ENCODE measurements at regions not wholly inside any gene's neighbourhood (a gene's known extent, or its start where the extent isn't known, plus 50 kb on each side); places are given as distances from the start of the nearest gene placed in this dataset.
"Not testable (repeated sequence)": the region's sequence is repeated elsewhere in the genome, so short reads cannot be mapped to it uniquely, and the experiment has no call there.

DNA sequence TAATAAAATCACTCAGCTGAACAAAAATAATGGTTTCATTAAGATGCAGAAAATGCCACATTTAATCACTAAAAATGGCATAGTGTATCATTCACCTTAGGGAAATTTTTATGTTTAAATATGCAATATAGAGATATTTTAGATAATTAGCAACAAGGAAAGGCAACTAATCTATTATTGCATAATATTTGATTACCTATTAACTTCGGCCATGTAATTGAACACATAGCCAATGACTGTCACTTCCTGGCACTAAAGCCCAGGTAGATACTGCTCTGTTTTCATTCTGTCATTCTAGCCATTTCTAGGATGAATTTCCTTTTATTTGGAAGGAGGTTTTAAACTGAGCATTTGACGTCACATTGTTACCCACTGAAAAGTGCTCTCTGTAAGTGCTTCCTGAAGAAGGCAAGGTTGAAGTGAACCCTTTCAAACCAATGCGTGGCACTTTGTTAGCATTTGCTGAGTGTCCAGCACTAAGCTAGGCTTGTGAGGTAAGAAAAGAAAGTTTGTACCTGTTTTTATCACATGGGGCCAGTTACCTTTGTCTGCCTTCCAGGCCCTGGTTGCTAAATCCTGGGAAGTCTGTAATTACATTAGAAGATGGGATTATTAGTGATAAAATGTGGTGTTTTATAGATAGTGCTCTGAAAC is 67.8 kb upstream of the LSM6 start:
- TF ChIP-seq POLR2AphosphoS5 (IDR thresholded peaks at IDR 0.05; ENCODE audit: insufficient read depth in 1 of 2, low read depth in 1 of 2) (no peak), POLR2A (IDR thresholded peaks at IDR 0.05) (no peak)
- TF ChIP-seq, protein P1, sequence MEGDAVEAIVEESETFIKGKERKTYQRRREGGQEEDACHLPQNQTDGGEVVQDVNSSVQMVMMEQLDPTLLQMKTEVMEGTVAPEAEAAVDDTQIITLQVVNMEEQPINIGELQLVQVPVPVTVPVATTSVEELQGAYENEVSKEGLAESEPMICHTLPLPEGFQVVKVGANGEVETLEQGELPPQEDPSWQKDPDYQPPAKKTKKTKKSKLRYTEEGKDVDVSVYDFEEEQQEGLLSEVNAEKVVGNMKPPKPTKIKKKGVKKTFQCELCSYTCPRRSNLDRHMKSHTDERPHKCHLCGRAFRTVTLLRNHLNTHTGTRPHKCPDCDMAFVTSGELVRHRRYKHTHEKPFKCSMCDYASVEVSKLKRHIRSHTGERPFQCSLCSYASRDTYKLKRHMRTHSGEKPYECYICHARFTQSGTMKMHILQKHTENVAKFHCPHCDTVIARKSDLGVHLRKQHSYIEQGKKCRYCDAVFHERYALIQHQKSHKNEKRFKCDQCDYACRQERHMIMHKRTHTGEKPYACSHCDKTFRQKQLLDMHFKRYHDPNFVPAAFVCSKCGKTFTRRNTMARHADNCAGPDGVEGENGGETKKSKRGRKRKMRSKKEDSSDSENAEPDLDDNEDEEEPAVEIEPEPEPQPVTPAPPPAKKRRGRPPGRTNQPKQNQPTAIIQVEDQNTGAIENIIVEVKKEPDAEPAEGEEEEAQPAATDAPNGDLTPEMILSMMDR (IDR thresholded peaks at IDR 0.05), result no peak
- no peak overlapping the region for H3K27ac ChIP-seq
- H3K36me3 ChIP-seq, result no peaks in the 10 kb centered on the region
- intact Hi-C loops (cut with DNase I), result no loop called here
- DNase-seq (ENCODE audit: extremely low spot score in 2 of 2), result no peak
- no peaks in the 10 kb centered on the region for H3K9me3 ChIP-seq
- H3K4me1 ChIP-seq, result no peaks in the 10 kb centered on the region
- H3K27me3 ChIP-seq, result no peaks in the 10 kb centered on the region
- no peak overlapping the region for H3K4me3 ChIP-seq

DNA sequence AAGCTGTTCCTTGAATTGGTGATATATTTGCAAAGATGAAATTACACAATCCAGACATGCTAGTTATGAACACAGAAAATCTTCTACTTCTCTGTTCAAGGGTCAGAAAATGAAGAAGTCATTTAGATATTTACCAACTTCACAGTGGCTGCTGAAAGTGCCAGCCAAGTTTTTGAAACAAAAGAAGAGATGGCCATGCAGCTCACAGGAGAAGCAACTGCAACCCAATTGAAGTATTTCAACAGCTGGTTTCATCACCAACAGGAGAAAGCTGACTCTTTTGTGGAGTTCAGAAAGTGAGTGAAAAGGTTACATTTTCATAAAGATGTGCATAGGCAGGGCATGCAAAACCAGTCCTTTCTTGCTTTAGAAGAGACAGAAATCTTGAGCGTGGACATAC is 70.1 kb upstream of the LSM6 start:
- Histone ChIP-seq H3K27me3 (no peaks in the 10 kb centered on the region), H3K4me1 (no peaks in the 10 kb centered on the region), H3K27ac (no peak overlapping the region), H3K4me3 (no peak overlapping the region), H3K9me3 (no peaks in the 10 kb centered on the region), H3K36me3 (no peaks in the 10 kb centered on the region)
- intact Hi-C loops (cut with DNase I), result no loop called here
- TF ChIP-seq, protein P1 (IDR thresholded peaks at IDR 0.05), result no peak
- DNase-seq (ENCODE audit: extremely low spot score in 2 of 2), result no peak

DNA sequence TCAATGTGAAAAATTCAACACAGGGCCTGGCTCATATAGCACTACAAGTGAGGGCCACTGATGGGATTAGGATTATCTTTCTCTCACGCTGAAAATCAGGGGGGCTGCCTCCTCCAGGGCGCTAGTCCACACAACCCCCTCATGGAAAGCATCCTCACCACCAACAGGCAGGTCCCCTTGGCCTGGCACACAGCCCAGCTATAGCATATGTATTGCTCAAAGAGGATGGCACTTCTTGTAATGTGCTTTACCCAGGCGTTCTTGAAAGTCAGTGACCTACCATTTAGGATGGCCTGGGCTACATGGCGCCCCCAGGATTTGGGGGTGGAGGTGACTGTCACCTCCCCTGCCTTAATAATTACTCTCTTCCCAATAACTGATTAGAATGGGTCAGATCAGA is 71.0 kb upstream of the LSM6 start:
- no peaks in the 10 kb centered on the region for H3K27me3 ChIP-seq
- no peak for DNase-seq (ENCODE audit: extremely low spot score in 2 of 2)
- TF ChIP-seq, protein P1 (IDR thresholded peaks at IDR 0.05), result no peak
- TF ChIP-seq POLR2AphosphoS5 (IDR thresholded peaks at IDR 0.05; ENCODE audit: insufficient read depth in 1 of 2, low read depth in 1 of 2) (no peak), POLR2A (IDR thresholded peaks at IDR 0.05) (no peak)
- H3K36me3 ChIP-seq, result no peaks in the 10 kb centered on the region
- H3K9me3 ChIP-seq, result no peaks in the 10 kb centered on the region
- H3K4me1 ChIP-seq, result no peaks in the 10 kb centered on the region
- H3K27ac ChIP-seq, result no peak overlapping the region
- intact Hi-C loops (cut with DNase I), result no loop called here
- no peak overlapping the region for H3K4me3 ChIP-seq

DNA sequence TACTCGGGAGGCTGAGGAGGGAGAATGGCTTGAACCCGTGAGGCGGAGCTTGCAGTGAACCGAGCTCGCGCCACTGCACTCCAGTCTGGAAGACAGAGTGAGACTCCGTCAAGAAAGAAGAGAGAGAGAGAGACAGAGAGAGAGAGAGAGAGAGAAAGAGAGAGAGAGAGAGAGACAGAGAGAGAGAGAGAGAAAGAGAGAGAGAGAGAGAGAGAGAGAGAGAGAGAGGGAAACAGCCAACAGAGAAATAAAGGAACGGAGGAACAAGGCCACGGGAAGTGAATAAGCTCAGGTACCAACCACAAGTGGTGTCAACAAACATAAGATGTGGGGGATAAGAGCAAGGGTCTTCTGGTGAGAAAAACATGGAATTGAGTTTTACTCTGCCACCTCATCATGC is 71.5 kb upstream of the LSM6 start:
- H3K36me3 ChIP-seq; H3K4me1 ChIP-seq; H3K9me3 ChIP-seq; H3K27ac ChIP-seq; H3K27me3 ChIP-seq; intact Hi-C loops (cut with DNase I); H3K4me3 ChIP-seq; DNase-seq (ENCODE audit: extremely low spot score in 2 of 2): not testable (repeated sequence)

DNA sequence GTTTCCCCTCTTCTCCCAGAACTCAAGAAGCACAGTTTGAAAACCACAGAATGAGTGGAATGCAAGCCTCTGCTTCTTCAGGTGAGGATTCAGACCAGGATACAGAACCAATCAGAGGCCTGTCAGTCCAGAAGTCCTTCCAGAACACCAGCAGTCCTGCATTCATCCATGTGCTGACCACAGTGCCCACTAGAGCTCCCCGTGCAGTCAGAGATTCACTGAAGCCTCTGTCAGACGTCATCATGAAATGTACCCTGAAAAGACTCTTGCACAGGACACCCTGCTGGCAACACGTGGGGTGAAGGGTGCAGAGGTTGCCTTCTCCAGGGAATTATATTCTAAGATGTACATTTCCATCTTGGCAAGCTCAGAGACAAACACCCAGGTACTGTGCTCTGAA is 75.9 kb upstream of the LSM6 start:
- DNase-seq (ENCODE audit: extremely low spot score in 2 of 2), result no peak
- no peak for TF ChIP-seq POLR2AphosphoS5 (IDR thresholded peaks at IDR 0.05; ENCODE audit: insufficient read depth in 1 of 2, low read depth in 1 of 2)
- TF ChIP-seq POLR2A (IDR thresholded peaks at IDR 0.05), result no peak
- TF ChIP-seq, protein P1 (IDR thresholded peaks at IDR 0.05), result no peak
- Histone ChIP-seq H3K36me3 (no peaks in the 10 kb centered on the region), H3K4me3 (no peak overlapping the region), H3K27me3 (no peaks in the 10 kb centered on the region), H3K4me1 (no peaks in the 10 kb centered on the region), H3K9me3 (no peaks in the 10 kb centered on the region), H3K27ac (no peak overlapping the region)
- intact Hi-C loops (cut with DNase I), result no loop called here

DNA sequence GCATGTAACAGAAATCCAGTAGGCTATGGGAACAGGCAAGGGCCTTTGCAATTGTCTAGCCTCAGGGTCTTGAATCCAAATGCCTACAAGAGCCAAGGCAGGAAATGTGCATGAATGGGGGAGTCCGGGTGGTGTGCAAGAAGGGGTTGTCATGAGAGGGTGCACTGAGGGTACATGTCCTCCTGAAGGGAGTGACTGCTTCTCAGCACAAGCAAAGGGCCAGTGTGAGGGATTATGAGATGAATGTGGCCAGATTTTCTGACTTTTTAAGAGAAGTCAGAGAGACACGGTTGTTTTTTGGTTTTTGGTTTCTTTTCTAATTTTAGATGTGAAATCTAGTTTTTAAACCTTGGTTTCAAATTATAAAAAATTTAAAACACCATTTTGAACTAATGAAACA is 76.5 kb upstream of the LSM6 start:
- H3K9me3 ChIP-seq, result no peaks in the 10 kb centered on the region
- H3K36me3 ChIP-seq, result no peaks in the 10 kb centered on the region
- no peaks in the 10 kb centered on the region for H3K4me1 ChIP-seq
- no peak for DNase-seq (ENCODE audit: extremely low spot score in 2 of 2)
- intact Hi-C loops (cut with DNase I), result no loop called here
- no peak overlapping the region for H3K27ac ChIP-seq
- no peaks in the 10 kb centered on the region for H3K27me3 ChIP-seq
- H3K4me3 ChIP-seq, result no peak overlapping the region
- TF ChIP-seq POLR2A (IDR thresholded peaks at IDR 0.05) (no peak), POLR2AphosphoS5 (IDR thresholded peaks at IDR 0.05; ENCODE audit: insufficient read depth in 1 of 2, low read depth in 1 of 2) (no peak)
- TF ChIP-seq, protein P1 (IDR thresholded peaks at IDR 0.05), result no peak
